ENCODE measurements at regions not wholly inside any gene's neighbourhood (a gene's known extent, or its start where the extent isn't known, plus 50 kb on each side); places are given as distances from the start of the nearest gene placed in this dataset.

GRCh38 chr2:81853341-81853740, 1548.8 kb upstream of the LRRTM1 start:
- ATAC-seq, result no peak
- Histone ChIP-seq H3K9ac (ENCODE audit: control insufficient read depth, insufficient read depth, low read length) (no peak overlapping the region), H3K79me2 (ENCODE audit: control insufficient read depth, insufficient read depth, low read length) (no peaks in the 10 kb centered on the region), H3K36me3 (ENCODE audit: control insufficient read depth in 2 of 2, insufficient read depth in 2 of 2, low read length in 1 of 2) (no peaks in the 10 kb centered on the region), H3K4me3 (no peak overlapping the region), H3K4me1 (ENCODE audit: control insufficient read depth, insufficient read depth, low read length) (no peaks in the 10 kb centered on the region), H3K4me2 (ENCODE audit: control insufficient read depth, insufficient read depth) (no peak overlapping the region), H3K9me3 (replicated peaks; ENCODE audit: control insufficient read depth, insufficient read depth, low read length) (no peaks in the 10 kb centered on the region), H2AFZ (ENCODE audit: control insufficient read depth, low read depth, low read length) (no peak overlapping the region), H4K20me1 (ENCODE audit: control insufficient read depth, insufficient read depth) (no peaks in the 10 kb centered on the region), H3K27me3 (replicated peaks in 1 of 2; ENCODE audit: control insufficient read depth in 2 of 2, insufficient read depth in 2 of 2, low read length in 1 of 2) (no peaks in the 10 kb centered on the region), H3K27ac (ENCODE audit: control insufficient read depth, insufficient read depth) (no peak overlapping the region)
- SMC1A ChIA-PET (ENCODE audit: uncharacterized antibody, unreplicated experiment), result no interaction called here
- RAD21 ChIA-PET (ENCODE audit: unreplicated experiment), result interaction anchor here (0.6 kb wide), 1 partner anchor 14 kb away, joined by 3 read pairs; no protein-coding TSS in a partner anchor
- FAIRE-seq, result no peak
- DNase-seq (ENCODE audit: low read depth, low spot score), result no peak
- POLR2A ChIA-PET, result no interaction called here
- CTCF ChIA-PET, result interaction anchor here (0.6 kb wide), 1 partner anchor 20 kb away, joined by 3 read pairs; no protein-coding TSS in a partner anchor
- BruUV-seq (replicated peaks), result no TSS peak
- in situ Hi-C loops (cut with MboI) (no loop called here), intact Hi-C loops (cut with micrococcal nuclease; ENCODE audit: unreplicated experiment) (no loop called here)
- 25% methylated on average over 2 of the region's 2 CpGs for WGBS (ENCODE audit: insufficient coverage, insufficient replicate concordance, low lambda C conversion rate, missing lambda C conversion rate)
- TF ChIP-seq CREB1 (IDR thresholded peaks at IDR 0.05; ENCODE audit: low read depth) (no peak), SRF (IDR thresholded peaks at IDR 0.05; ENCODE audit: low read depth in 2 of 2, low read length in 2 of 2) (no peak), USF1 (IDR thresholded peaks at IDR 0.05; ENCODE audit: borderline replicate concordance, extremely low read length, insufficient read depth, low read depth, low read length) (no peak), PAX8 (IDR thresholded peaks at IDR 0.05) (no peak), NKRF (conservative IDR thresholded peaks at IDR 0.05) (no peak), HSF1 (IDR thresholded peaks at IDR 0.05; ENCODE audit: low read depth, low read length) (no peak), REST (IDR thresholded peaks at IDR 0.05; ENCODE audit: low read depth, low read length) (no peak), KLF5 (IDR thresholded peaks at IDR 0.05; ENCODE audit: partially characterized antibody) (no peak), ZNF384 (IDR thresholded peaks at IDR 0.05; ENCODE audit: borderline replicate concordance, low read depth, low read length) (no peak), JUNB (IDR thresholded peaks at IDR 0.05) (no peak), ZBTB11 (CRISPR knock-in tag; IDR thresholded peaks at IDR 0.05) (no peak), ZSCAN29 (IDR thresholded peaks at IDR 0.05) (no peak), CBFB (IDR thresholded peaks at IDR 0.05; ENCODE audit: low read depth) (no peak), YBX1 (IDR thresholded peaks at IDR 0.05) (no peak)
